ENCODE measurements at regions not wholly inside any gene's neighbourhood (a gene's known extent, or its start where the extent isn't known, plus 50 kb on each side); places are given as distances from the start of the nearest gene placed in this dataset.

GRCh38 chr5:130868186-130868840, 296.7 kb downstream of the HINT1 start:
- intact Hi-C loops (cut with micrococcal nuclease) (no loop called here), in situ Hi-C loops (cut with MboI) (no loop called here)
- BruUV-seq (replicated peaks), result no TSS peak
- Histone ChIP-seq H3K4me2 (ENCODE audit: insufficient read depth, low read length) (no peak overlapping the region), H3K9me1 (ENCODE audit: control insufficient read depth, insufficient read depth, low read length) (no peaks in the 10 kb centered on the region), H4K20me1 (replicated peaks; ENCODE audit: control insufficient read depth, insufficient read depth, low read length) (no peaks in the 10 kb centered on the region), H3K4me3 (no peak overlapping the region), H3K4me1 (replicated peaks in 1 of 2; ENCODE audit: control insufficient read depth in 2 of 2, insufficient read depth in 2 of 2, low read length in 2 of 2) (no peaks in the 10 kb centered on the region), H2AFZ (ENCODE audit: low read depth, low read length) (no peak overlapping the region), H3K79me2 (ENCODE audit: control insufficient read depth, insufficient read depth, low read length) (no peaks in the 10 kb centered on the region), H3K36me3 (ENCODE audit: control insufficient read depth, insufficient read depth, low read length) (no peaks in the 10 kb centered on the region), H3K27ac (ENCODE audit: extremely low read depth, low read depth, low read length) (no peak overlapping the region), H3K9me3 (replicated peaks; ENCODE audit: control insufficient read depth, insufficient read depth, low read depth, low read length) (no peaks in the 10 kb centered on the region), H3K9ac (ENCODE audit: insufficient read depth in 1 of 2, low read depth in 2 of 2, low read length in 2 of 2) (no peak overlapping the region), H3K27me3 (ENCODE audit: control insufficient read depth in 2 of 2, insufficient read depth in 2 of 2, low read length in 2 of 2) (no peaks in the 10 kb centered on the region)
- no peak for ATAC-seq
- CTCF ChIA-PET (ENCODE audit: low intra/inter-chr PET ratio), result no interaction called here
- POLR2A ChIA-PET, result no interaction called here
- DNase-seq (ENCODE audit: extremely low read depth in 1 of 4, low spot score in 3 of 4), result no peak
- no peak for FAIRE-seq
- WGBS (ENCODE audit: insufficient coverage, low coverage, missing lambda C conversion rate), result 0% methylated on average over 1 of the region's 1 CpG
- TF ChIP-seq BRF2 (IDR thresholded peaks at IDR 0.05; ENCODE audit: borderline replicate concordance, insufficient read depth, insufficient read length), result no peak
- no peak for TF ChIP-seq ZBTB8A (IDR thresholded peaks at IDR 0.05; ENCODE audit: partially characterized antibody)
- TF ChIP-seq ESRRA (IDR thresholded peaks at IDR 0.05; ENCODE audit: borderline replicate concordance, low read depth), result no peak
- no peak for TF ChIP-seq ZNF639 (CRISPR knock-in tag; conservative IDR thresholded peaks at IDR 0.05 in 1 of 2, IDR thresholded peaks at IDR 0.05 in 1 of 2)
- no peak for TF ChIP-seq ARID3A (IDR thresholded peaks at IDR 0.05; ENCODE audit: borderline replicate concordance, low read depth, low read length)
- TF ChIP-seq NR2F6 (CRISPR knock-in tag; IDR thresholded peaks at IDR 0.05), result no peak
- no peak for TF ChIP-seq KLF16 (IDR thresholded peaks at IDR 0.05)
- no peak for TF ChIP-seq E2F3 (CRISPR knock-in tag; IDR thresholded peaks at IDR 0.05)
- TF ChIP-seq LCOR (CRISPR knock-in tag; IDR thresholded peaks at IDR 0.05), result no peak
- no peak for TF ChIP-seq ZNF695 (CRISPR knock-in tag; IDR thresholded peaks at IDR 0.05)
- TF ChIP-seq CBFA2T3 (IDR thresholded peaks at IDR 0.05), result no peak
- TF ChIP-seq RBM34 (IDR thresholded peaks at IDR 0.05; ENCODE audit: borderline replicate concordance, insufficient read depth, low read length), result no peak
- TF ChIP-seq NELFE (IDR thresholded peaks at IDR 0.05; ENCODE audit: insufficient read depth, insufficient read length), result no peak
- TF ChIP-seq PRPF4 (IDR thresholded peaks at IDR 0.05; ENCODE audit: insufficient read depth, low read depth, low read length, poor library complexity, severe bottlenecking), result no peak
- no peak for TF ChIP-seq NFYB (IDR thresholded peaks at IDR 0.05; ENCODE audit: extremely low read depth, insufficient read length)
